GM21447 (cell line): ENCODE measurements at regions not wholly inside any gene's neighbourhood (a gene's known extent, or its start where the extent isn't known, plus 50 kb on each side); places are given as distances from the start of the nearest gene placed in this dataset.
"Not testable (repeated sequence)": the region's sequence is repeated elsewhere in the genome, so short reads cannot be mapped to it uniquely, and the experiment has no call there.

Experiments used
- ATAC-seq: cut with Tn5 transposase; IDR thresholded peaks from one replicate; pipeline ENCODE4 v1.9.1; 2021; ENCODE audit not compliant: unreplicated experiment

- not testable (repeated sequence) for ATAC-seq
Observed at GRCh38 chr4:184965230-184966050, 52.9 kb upstream of the HELT start.

GRCh38 chr4:184966051-184966691 lies 52.1 kb upstream of the HELT start:
- ATAC-seq = not testable (repeated sequence)

GRCh38 chr4:184967699-184968098 lies 50.6 kb upstream of the HELT start:
- not testable (repeated sequence) for ATAC-seq

GRCh38 chr4:184968366-184968765 lies 49.9 kb upstream of the HELT start:
- no peak for ATAC-seq
